Islet precursor cell (in vitro differentiated cells): ENCODE measurements at regions not wholly inside any gene's neighbourhood (a gene's known extent, or its start where the extent isn't known, plus 50 kb on each side); places are given as distances from the start of the nearest gene placed in this dataset.
"Not testable (repeated sequence)": the region's sequence is repeated elsewhere in the genome, so short reads cannot be mapped to it uniquely, and the experiment has no call there.

ENCODE experiments used
- DNase-seq: peaks from one replicate; pipeline ENCODE4 v3.0.0-alpha.2; 2018

- no peak for DNase-seq
Observed at GRCh38 chr10:130352291-130352645, 216.1 kb downstream of the GLRX3 start.

DNA sequence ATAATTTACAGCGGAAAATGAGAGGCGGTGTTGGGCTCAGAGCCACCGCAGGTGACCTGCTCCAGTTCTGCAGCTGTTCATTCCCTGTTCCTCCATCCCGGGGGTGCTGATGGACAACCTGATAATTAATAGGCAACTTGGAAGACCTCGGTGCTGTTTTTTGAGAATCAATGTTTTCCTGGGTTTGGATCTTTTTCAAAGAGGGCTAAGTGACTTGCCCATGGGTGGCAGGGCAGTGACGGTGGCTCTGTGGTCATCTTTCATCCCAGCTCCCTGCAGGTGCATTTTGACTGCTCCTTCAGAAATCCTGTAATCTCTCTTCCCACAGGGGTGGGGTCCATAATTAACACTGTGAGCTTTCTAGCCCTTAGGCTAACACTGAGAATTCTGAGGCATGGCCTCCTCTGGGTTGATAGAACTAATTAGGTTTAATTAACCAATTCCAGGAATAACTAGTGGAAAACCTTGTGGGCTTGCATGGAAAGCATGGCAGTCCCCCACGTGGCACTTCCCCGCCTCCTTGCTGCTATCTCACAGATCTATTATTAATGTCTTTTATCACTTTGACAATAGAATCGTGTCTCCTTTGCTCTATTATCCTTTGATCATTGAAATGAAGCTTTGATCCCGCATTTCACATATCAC, 217.9 kb downstream of the GLRX3 start:
- DNase-seq = peak; percentile 8

- DNase-seq = no peak
Observed at GRCh38 chr10:130354573-130354954, 218.4 kb downstream of the GLRX3 start.

GRCh38 chr10:130354976-130355795, 219.0 kb downstream of the GLRX3 start:
- no peak for DNase-seq

DNA sequence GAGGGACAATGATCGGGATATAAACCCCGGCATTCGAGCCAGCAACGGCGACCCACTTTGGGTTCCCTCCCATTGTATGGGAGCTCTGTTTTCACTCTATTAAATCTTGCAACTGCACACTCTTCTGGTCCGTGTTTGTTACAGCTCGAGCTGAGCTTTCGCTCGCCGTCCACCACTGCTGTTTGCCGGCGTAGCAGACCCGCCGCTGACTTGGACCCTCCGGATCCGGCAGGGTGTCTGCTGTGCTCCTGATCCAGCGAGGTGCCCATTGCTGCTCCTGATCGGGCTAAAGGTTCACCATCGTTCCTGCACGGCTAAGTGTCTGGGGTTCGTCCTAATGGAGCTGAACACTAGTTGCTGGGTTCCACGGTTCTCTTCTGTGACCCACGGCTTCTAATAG, 220.2 kb downstream of the GLRX3 start:
- not testable (repeated sequence) for DNase-seq

- no peak for DNase-seq
Observed at GRCh38 chr10:130357226-130357625, 221.0 kb downstream of the GLRX3 start.

DNA sequence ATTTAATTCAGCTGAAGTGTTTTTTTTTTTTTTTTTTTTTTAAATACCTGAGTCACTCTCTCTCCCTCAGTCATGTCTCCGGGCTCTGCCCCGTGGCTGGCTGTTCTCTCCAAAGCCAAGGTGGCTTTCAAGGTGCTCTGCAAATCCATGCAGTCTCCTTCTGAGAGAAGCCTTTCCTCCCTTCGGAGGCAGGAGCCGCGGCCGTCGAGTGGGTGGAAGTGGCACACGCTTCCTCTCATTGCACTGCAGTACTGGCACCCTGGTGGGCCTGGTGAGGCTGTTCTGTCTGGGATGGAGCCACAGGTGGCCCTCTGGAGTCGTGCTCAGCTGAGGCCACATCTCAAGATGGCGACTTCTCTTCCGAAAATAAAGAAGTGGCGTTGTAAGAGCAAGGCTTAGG, 221.8 kb downstream of the GLRX3 start:
- no peak for DNase-seq

DNA sequence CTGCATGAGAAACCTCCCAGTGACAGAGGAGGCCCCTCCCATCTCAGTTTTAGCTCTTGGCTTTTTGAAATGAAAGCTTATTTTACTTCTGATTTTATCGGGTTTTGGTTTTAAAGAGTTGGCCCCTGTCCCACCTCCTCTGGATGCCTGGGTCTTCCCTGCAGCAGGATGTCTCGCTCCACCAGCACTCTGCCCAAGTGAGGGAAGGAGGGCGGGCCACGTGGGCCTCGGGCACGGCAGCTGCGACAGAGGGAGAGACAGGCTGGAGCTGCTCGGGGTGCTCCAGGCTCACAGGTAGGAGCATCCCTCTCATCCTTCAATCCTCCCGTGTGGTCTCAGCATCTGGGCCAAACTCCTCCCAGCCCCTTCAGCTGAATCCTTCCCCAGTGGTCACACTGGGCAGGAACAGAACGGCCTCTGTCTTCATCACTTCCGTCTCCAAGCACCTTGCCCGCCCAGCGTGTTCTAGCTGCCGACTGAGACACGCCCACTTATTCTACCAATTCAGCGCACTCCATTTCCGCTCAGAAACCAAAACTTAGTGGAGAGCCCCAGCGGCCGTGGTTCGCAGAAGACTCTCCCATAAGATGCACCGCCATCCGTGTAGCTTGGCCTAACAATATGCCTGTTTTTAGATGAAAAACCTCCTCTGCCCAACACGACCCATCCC, 222.9 kb downstream of the GLRX3 start:
- DNase-seq = no peak

DNA sequence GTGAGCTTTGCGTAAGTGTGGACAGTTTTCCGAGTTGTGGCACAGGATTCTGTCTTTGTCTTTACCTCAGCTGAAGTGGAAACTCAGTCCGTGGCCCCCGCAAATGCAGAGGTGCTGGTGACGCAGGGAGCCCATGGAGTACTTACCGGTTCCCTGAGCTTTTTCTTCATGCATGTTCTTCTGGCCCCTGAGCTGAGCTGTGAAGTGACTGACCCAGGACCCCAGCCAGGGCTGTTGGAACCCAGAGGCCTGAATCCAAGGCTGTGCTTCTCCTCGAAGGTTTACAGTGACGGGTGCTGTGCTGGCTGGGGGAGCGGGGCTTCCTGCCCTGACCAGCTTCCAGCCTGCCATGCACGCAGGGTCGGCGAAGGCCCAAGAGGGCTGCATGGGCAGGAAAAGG, 223.5 kb downstream of the GLRX3 start:
- peak; percentile 27 for DNase-seq

GRCh38 chr10:130360826-130361311, 224.7 kb downstream of the GLRX3 start:
- peak; percentile 42 for DNase-seq

GRCh38 chr10:130361351-130362105, 225.3 kb downstream of the GLRX3 start:
- peak; percentile 36 for DNase-seq

GRCh38 chr10:130362308-130362761, 226.1 kb downstream of the GLRX3 start:
- DNase-seq = peak; percentile 74

DNA sequence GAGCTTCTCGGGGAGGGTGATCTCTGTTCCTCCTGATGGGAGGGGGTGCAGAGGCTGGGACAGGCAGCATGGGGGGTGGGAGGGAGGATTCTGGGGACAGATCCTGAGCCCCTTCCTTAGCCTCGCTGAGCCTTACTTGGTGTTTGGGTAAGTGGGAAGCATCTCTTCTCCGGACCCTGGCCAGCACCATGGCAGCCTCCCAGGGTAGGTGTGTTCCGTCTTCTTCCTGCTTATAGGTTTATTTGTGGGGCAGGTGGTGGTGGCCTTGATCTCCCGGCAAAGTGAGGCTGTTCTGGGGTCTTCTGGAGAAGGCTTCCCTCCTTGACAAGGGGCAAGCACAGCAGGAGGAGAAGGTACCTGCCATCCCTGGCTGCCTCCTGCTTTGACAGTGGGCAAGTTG, 226.9 kb downstream of the GLRX3 start:
- no peak for DNase-seq

- DNase-seq = no peak
Observed at GRCh38 chr10:130363899-130364445, 227.8 kb downstream of the GLRX3 start.

DNA sequence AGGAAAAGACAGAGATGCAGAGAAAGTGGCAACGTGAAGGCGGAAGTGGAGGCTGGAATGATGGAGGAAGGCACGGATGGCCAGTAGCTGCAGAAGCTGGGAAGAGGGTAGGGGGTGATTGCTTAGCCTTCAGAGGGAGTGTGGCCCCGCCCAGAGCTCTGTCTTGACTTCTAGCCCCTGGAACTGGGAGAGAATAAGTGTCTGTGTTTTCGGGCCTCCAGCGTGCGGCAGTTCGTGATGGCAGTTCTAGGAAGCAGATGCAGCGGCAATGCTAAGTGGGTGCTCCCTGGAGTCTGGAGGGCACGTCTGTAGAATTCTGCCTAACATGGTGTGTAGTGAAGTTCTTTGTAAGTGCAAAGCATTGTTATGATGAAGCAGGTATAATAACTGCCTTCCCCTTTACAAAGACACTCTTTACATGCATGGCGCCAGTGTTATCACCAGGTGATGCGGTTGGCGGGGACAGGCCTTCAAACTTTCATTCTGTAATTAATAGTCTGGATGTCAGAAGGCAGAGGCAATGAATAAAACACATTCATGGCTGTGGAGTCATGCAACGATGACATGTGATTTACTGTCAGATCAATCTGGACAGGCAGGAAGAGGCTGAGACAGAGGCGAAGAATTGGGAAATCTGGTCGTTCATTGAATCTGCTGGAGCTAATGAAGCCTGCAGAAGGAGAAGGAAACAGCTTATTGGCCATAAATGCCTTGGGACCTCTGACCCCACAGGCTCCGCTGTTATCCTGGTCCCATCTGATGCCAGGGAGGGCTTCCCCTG, 228.6 kb downstream of the GLRX3 start:
- DNase-seq = no peak

DNA sequence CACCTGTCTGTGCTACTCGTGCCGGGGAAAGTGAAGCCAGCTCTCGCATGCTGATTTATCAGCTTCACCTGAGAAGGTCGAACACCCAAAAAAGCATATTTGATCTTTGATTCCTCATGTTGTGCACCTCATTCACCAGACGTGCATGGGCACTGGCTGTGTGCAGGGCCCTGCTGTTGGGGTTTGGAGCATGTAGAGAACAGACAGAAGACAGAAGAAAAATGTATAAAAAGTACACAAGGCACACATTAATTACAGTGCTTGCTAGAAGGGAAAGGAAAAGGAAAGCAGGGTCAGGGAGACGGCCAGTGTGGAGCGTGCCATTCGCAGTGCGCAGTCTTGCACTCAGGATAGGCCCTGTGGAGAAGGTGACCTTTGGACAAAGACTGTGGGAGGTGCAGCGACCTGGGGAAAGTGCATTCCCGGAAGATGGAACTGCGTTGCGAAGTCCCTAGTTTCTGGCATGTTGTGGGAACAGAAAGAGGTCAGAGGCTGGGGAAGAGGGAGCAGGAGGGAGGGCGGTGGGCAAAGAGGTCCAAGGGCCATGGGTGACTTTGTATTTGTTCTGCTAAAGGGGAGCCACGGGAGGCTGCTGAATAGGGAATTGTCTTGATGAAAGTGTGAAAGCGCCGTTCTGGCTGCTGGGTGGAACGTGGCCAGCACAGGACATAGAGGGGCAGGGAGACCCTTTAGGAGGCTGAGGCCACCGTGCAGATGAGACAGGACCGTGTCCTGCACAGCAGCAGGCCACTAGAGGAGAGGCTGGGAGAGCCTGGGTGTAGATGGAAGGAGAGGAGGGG, 232.8 kb downstream of the GLRX3 start:
- DNase-seq = peak; percentile 36

- DNase-seq = no peak
Observed at GRCh38 chr10:130369645-130370381, 233.6 kb downstream of the GLRX3 start.

DNA sequence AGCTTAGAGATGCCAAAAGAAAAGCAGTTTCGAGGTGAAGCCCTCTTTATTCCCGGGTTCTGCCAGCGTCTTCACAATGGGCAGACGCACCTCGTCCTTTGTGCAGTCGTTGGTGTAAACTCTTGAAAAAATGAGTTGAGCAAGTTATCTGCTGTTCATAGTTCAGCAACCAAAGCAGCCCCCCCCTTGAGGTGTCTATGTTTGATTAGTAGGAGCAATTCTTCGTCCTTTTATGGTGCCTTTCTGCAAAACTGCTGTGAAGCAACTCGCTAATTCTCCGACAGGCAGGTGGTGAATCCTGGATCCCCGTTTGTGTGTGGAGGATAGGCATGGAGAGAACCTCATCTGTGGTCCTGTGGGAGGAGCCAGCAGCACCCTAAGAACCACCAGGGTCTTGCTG, 234.5 kb downstream of the GLRX3 start:
- no peak for DNase-seq

GRCh38 chr10:130371156-130371555, 235.0 kb downstream of the GLRX3 start:
- DNase-seq = no peak

DNA sequence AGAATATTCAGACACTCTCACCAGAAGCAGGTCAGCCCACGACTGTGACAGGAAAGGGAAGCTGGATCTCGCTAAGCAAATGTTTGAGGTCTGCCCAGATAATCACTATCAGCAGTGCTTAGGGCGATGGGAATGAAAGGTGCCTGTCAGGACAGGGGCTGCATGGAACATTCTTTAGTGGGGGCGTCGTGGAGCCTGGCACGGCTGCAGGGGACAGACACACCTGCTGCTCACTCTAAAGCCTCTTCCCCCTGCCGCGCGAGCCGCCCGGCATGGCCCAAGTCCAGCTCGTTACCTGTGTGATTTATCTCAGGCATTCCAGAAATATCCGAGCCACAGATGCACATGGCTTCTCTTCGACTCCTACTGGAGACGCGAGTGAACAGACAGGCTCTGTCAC, 235.5 kb downstream of the GLRX3 start:
- DNase-seq = no peak
